ENCODE measurements at regions not wholly inside any gene's neighbourhood (a gene's known extent, or its start where the extent isn't known, plus 50 kb on each side); places are given as distances from the start of the nearest gene placed in this dataset.

GRCh38 chr15:62599791-62600777 lies 435.0 kb upstream of the C2CD4B start:
- DNase-seq (ENCODE audit: low read depth in 4 of 4, low spot score in 1 of 4): no peak

GRCh38 chr15:62601777-62602545 lies 436.9 kb upstream of the C2CD4B start:
- DNase-seq (ENCODE audit: low read depth in 4 of 4, low spot score in 1 of 4): no peak

GRCh38 chr15:62603742-62604141 lies 438.7 kb upstream of the C2CD4B start:
- DNase-seq (ENCODE audit: low read depth in 4 of 4, low spot score in 1 of 4): no peak

- no peak for DNase-seq (ENCODE audit: low read depth in 4 of 4, low spot score in 1 of 4)
Observed at GRCh38 chr15:62605282-62605681, 437.3 kb upstream of the TPM1 start.

DNA sequence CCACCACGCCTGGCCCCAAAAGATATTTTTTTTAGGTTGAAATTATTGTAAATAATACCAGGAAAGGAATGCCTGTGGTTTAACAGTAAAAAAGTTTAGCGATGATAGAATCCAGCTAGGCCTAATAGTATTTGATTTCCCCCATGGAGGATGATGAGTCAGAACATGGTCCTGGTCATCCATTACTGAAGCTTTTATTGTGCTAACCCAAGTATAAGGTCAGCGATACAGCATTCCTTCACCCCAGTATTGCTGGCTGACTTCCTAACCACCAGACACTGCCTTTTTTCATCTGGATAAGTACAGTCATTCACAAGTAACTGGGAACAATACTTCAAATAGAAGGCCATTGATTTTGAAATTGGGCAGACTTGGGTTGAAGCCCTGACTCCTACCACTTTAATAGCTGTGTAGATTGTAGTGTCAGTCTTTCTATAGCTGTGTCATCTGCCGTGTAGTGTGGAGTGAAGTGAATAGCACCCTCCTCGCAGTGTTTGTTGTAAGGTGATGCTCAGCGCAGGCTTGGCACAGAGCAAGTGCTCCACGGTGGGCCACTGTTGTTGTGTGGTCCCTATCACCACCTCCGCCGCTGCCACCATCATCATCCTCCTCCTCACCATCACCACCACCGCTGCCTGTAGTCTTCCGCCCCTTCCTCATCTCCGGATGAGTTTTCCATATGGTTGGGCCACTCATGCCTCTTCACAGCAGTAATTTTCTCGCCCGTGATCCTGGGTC lies 436.0 kb upstream of the TPM1 start:
- DNase-seq (ENCODE audit: low read depth in 4 of 4, low spot score in 1 of 4): no peak

- DNase-seq (ENCODE audit: low read depth in 4 of 4, low spot score in 1 of 4): no peak
Observed at GRCh38 chr15:62607114-62607462, 435.5 kb upstream of the TPM1 start.

DNA sequence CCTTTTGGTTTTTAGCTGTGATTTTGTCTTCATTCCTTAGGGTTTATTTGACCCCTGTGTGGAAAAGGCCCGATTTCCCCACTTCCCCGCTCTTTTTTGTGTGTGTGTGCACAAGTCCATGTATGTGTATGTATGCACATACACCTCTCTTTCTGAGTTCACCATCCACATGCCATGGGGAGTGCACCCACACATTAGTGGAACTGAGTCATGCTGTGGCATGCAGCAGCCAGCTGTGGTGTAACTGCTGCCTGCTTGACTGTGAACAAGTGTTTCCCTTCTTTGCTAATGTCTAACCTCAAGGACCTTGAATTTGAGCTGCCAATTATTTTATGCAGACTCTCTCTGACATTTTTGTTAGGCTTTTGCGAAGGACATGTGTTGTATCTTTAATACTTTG lies 434.9 kb upstream of the TPM1 start:
- DNase-seq (ENCODE audit: low read depth in 4 of 4, low spot score in 1 of 4): no peak

- DNase-seq (ENCODE audit: low read depth in 4 of 4, low spot score in 1 of 4): no peak
Observed at GRCh38 chr15:62608369-62608768, 434.2 kb upstream of the TPM1 start.

GRCh38 chr15:62610265-62610869 lies 432.2 kb upstream of the TPM1 start:
- DNase-seq (ENCODE audit: low read depth in 4 of 4, low spot score in 1 of 4): no peak

- no peak for DNase-seq (ENCODE audit: low read depth in 4 of 4, low spot score in 1 of 4)
Observed at GRCh38 chr15:62611002-62611401, 431.5 kb upstream of the TPM1 start.

GRCh38 chr15:62612183-62612733 lies 430.3 kb upstream of the TPM1 start:
- DNase-seq (ENCODE audit: low read depth in 4 of 4, low spot score in 1 of 4): no peak

GRCh38 chr15:62612771-62613170 lies 429.8 kb upstream of the TPM1 start:
- no peak for DNase-seq (ENCODE audit: low read depth in 4 of 4, low spot score in 1 of 4)

- DNase-seq (ENCODE audit: low read depth in 4 of 4, low spot score in 1 of 4): no peak
Observed at GRCh38 chr15:62616746-62617145, 425.8 kb upstream of the TPM1 start.

DNA sequence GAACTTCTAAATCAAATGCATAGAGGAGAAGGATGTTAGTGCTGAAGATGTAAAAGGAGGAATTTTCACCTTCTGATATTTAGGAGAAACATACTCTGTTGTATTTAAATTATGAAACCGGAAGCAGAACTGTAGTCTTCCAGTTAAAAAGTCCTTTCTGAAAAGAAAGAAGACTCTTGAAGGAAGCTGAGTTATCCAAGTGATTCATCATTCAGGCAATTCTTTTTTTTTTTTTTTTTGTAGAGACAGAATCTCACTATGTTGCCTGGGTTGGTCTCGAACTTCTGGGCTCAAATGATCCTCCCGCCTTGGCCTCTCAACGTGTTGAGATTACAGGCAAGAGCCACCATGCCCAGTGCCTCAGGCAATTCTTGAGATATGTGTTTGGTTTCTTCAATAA lies 424.8 kb upstream of the TPM1 start:
- no peak for DNase-seq (ENCODE audit: low read depth in 4 of 4, low spot score in 1 of 4)

DNA sequence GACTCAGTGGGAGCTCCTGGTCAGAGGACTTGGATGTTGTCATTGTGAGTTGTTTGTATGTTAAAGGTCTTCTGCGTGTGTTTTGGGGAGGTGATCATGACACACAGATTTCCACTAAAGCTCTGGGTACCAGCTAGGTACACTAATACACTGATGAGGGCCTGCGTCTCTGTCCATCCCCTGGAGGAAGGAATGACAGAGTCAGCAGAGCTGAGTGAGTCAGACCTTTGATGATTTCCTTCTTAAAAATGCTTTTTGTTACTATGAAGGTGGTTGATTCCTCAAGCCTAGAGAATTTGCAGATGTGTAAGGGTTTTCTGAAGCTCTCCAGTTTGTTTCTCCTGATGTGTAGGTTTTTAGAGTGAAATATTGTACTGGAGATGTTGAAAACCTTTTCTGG lies 424.1 kb upstream of the TPM1 start:
- DNase-seq (ENCODE audit: low read depth in 4 of 4, low spot score in 1 of 4): no peak

GRCh38 chr15:62618846-62619504 lies 423.6 kb upstream of the TPM1 start:
- DNase-seq (ENCODE audit: low read depth in 4 of 4, low spot score in 1 of 4): no peak

DNA sequence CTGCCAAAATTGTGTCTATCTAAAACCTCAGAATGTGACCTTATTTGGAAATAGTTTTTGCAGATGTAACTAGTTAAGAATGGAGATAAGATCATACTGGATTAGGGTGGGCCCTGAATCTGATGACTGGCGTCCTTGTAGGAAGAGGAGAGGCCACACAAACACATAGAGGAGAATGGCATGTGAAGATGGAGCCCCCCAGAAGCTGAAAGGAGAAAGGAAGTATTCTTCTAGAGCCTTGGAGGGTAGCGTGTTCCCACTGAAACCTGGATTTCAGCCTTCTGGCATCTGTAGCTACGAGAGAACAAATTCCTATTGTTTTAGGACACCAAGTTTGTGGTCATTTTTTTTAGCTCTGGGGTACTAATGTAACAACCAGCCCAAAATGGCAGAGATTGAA lies 423.0 kb upstream of the TPM1 start:
- DNase-seq (ENCODE audit: low read depth in 4 of 4, low spot score in 1 of 4): no peak

DNA sequence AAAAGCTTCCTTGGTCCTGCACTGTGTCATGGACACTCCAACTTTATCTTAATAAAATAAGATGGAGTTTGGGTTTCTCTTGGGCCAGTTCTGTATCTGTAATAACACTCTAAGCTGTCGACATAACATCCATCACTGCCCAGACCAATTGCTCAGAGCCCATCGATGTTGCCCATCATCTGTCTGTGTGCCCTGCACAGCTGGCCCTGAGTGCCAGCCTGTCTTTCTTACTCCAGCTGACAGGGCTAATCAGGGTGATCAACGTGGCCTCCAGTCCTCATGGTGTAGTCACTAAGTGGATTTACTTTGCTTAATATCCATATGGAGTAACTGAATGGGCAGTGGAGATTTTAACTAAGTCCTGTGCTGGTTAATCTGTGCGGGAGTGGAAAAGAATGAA lies 419.8 kb upstream of the TPM1 start:
- DNase-seq (ENCODE audit: low read depth in 4 of 4, low spot score in 1 of 4): no peak

- no peak for DNase-seq (ENCODE audit: low read depth in 4 of 4, low spot score in 1 of 4)
Observed at GRCh38 chr15:62624547-62625378, 417.8 kb upstream of the TPM1 start.

Measured in stimulated activated CD4-positive, alpha-beta T cell treated with anti-CD3 and anti-CD28 coated beads, Interleukin-1b, Interleukin-23, amount 100 ng/mL, for 24 hours (primary cell).